ENCODE measurements at regions not wholly inside any gene's neighbourhood (a gene's known extent, or its start where the extent isn't known, plus 50 kb on each side); places are given as distances from the start of the nearest gene placed in this dataset.

GRCh38 chrX:43065978-43066377, 288.0 kb upstream of the PPP1R2C start (continued):
- TF ChIP-seq REST (IDR thresholded peaks at IDR 0.05; ENCODE audit: unreplicated experiment) (no peak), JUNB (IDR thresholded peaks at IDR 0.05; ENCODE audit: unreplicated experiment) (no peak), ZNF331 (CRISPR knock-in tag; IDR thresholded peaks at IDR 0.05; ENCODE audit: low read depth) (no peak), POLR2AphosphoS5 (IDR thresholded peaks at IDR 0.05; ENCODE audit: low read depth) (no peak), NANOG (IDR thresholded peaks at IDR 0.05; ENCODE audit: borderline replicate concordance) (no peak), STAT1 (IDR thresholded peaks at IDR 0.05; ENCODE audit: unreplicated experiment) (no peak), CTCF (conservative IDR thresholded peaks at IDR 0.05; ENCODE audit: low read depth in 2 of 2) (no peak), EZH2phosphoT487 (IDR thresholded peaks at IDR 0.05; ENCODE audit: unreplicated experiment) (no peak)

GRCh38 chrX:43068639-43069038, 290.7 kb upstream of the PPP1R2C start:
- Histone ChIP-seq H2AFZ (no peak overlapping the region), H3K79me2 (replicated peaks; ENCODE audit: insufficient read depth) (no peaks in the 10 kb centered on the region), H3K27ac (ENCODE audit: low read depth) (no peak overlapping the region), H3F3A (replicated peaks; ENCODE audit: low read depth) (no peaks in the 10 kb centered on the region), H3K4me3 (no peak overlapping the region), H3K36me3 (ENCODE audit: insufficient read depth) (no peaks in the 10 kb centered on the region), H3K4me2 (no peak overlapping the region), H3K9me2 (ENCODE audit: insufficient read depth) (peaks cover 8% of the 10 kb centered on the region; the same call in 1 of the 2 replicates), H3K4me1 (ENCODE audit: insufficient read depth) (no peaks in the 10 kb centered on the region), H3K27me3 (ENCODE audit: insufficient read depth) (no peaks in the 10 kb centered on the region), H4K20me1 (replicated peaks; ENCODE audit: insufficient read depth) (no peaks in the 10 kb centered on the region)
- H3K27ac Mint-ChIP-seq, result no peak overlapping the region
- ATAC-seq (no peak), DNase-seq (ENCODE audit: low spot score) (no peak)
- H3K4me3 Mint-ChIP-seq, result no peak overlapping the region
- no peaks in the 10 kb centered on the region for H3K4me1 Mint-ChIP-seq
- no peaks in the 10 kb centered on the region for H3K36me3 Mint-ChIP-seq (ENCODE audit: low read depth)
- H3K27me3 Mint-ChIP-seq (ENCODE audit: insufficient read depth, low read depth, poor library complexity), result peaks cover 2% of the 10 kb centered on the region
- no peaks in the 10 kb centered on the region for H3K9me3 Mint-ChIP-seq
- TF ChIP-seq CREB1 (CRISPR knock-in tag; IDR thresholded peaks at IDR 0.05; ENCODE audit: low read depth), result no peak
- TF ChIP-seq ZNF114 (CRISPR knock-in tag; IDR thresholded peaks at IDR 0.05), result no peak
- no peak for TF ChIP-seq EZH2 (IDR thresholded peaks at IDR 0.05; ENCODE audit: low read depth, unreplicated experiment)
- TF ChIP-seq ZNF331 (CRISPR knock-in tag; IDR thresholded peaks at IDR 0.05; ENCODE audit: low read depth), result no peak
- TF ChIP-seq REST (IDR thresholded peaks at IDR 0.05; ENCODE audit: unreplicated experiment), result no peak
- TF ChIP-seq NANOG (IDR thresholded peaks at IDR 0.05; ENCODE audit: borderline replicate concordance), result no peak

Data from GM23338 (cell line).